Right kidney (tissue), 1 donor: ENCODE measurements at regions not wholly inside any gene's neighbourhood (a gene's known extent, or its start where the extent isn't known, plus 50 kb on each side); places are given as distances from the start of the nearest gene placed in this dataset.
"Not testable (repeated sequence)": the region's sequence is repeated elsewhere in the genome, so short reads cannot be mapped to it uniquely, and the experiment has no call there.

Source experiments
- DNase-seq: peaks from one replicate; pipeline ENCODE4 v3.0.0-alpha.2; 2016

DNA sequence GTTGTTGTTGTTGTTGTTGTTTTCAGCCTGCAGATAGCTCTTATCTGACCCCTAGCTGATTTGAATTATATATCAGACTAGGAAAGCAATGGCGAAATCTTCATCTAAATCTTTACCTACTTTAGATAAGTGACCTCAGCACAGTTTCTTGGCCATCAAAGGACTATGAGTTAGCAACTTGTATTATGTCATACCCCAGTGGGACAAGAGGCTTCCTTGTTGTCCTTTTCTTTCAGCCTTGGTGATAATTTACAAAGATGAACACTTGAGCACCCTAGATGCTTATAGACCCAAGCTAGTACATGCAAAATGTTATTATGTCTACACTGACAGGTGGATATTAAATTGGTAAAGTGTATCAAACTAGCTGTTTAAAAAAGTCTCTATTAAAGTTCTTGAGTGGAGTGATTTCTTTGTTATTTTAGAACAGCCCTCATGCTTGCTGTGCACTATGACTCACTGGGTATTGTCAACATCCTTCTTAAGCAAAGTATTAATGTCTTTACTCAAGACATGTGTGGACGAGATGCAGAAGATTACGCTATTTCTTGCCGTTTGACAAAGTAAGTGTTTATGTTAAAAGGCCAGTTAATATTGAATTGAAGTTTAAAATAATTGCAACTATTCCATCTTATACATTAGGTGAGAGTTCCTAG is 56.6 kb upstream of the ZNF519 start:
- not testable (repeated sequence) for DNase-seq
